Transverse colon (tissue), 4 donors: ENCODE measurements at regions not wholly inside any gene's neighbourhood (a gene's known extent, or its start where the extent isn't known, plus 50 kb on each side); places are given as distances from the start of the nearest gene placed in this dataset.

Experiments used
- DNase-seq: peaks from one replicate; pipeline ENCODE4 v3.0.0-alpha.2; 2019
- H3K27ac ChIP-seq, 4 donors: fragments of 200-600 bp; sonication (generic); 2 replicates each; pipeline ENCODE4 v1.5.1; 2016 to 2018; ENCODE audit warnings: inconsistent platforms in 4 of 4
- H3K27me3 ChIP-seq: fragments of 200-600 bp; sonication (generic); 2 replicates; pipeline ENCODE4 v1.5.1; 2017; ENCODE audit warnings: inconsistent platforms
- H3K36me3 ChIP-seq, 4 donors: fragments of 200-600 bp; sonication (generic); 2 replicates each; pipeline ENCODE4 v1.5.1; 2017 to 2019; ENCODE audit warnings: inconsistent platforms in 4 of 4
- H3K4me1 ChIP-seq, 4 donors: fragments of 200-600 bp; sonication (generic); 2 replicates each; pipeline ENCODE4 v1.5.1; 2017 to 2020; ENCODE audit warnings: inconsistent platforms in 4 of 4
- H3K4me3 ChIP-seq, 4 donors: fragments of 200-600 bp; sonication (generic); 1 replicate in 1 of 4; 2 replicates in 3 of 4; pipeline versions ENCODE4 v1.5.1 to v1.6.1; 2017 to 2019; ENCODE audit warnings: inconsistent platforms in 4 of 4
- H3K9me3 ChIP-seq, 2 donors: fragments of 200-600 bp; sonication (generic); 2 replicates each; pipeline ENCODE4 v1.5.1; 2017 to 2019; ENCODE audit warnings: inconsistent platforms in 2 of 2
- CTCF ChIP-seq, 5 experiments: fragments of 200-600 bp in 3 of 5; fragments of 450-650 bp in 2 of 5; sonication (generic) in 3 of 5; IDR thresholded peaks; 1 replicate in 2 of 5; 2 replicates in 3 of 5; pipeline ENCODE4 v1.5.1; 2016 to 2017; ENCODE audit warnings: antibody characterized with exemption in 5 of 5, inconsistent platforms in 3 of 5, mild to moderate bottlenecking in 2 of 5, moderate library complexity in 1 of 5
- EP300 ChIP-seq: sonication (generic); formaldehyde crosslinking; IDR thresholded peaks from one replicate; pipeline ENCODE4 v1.6.1; 2017; ENCODE audit warnings: antibody characterized with exemption, low read depth
- POLR2A ChIP-seq: fragments of 450-650 bp; IDR thresholded peaks from one replicate; pipeline ENCODE4 v1.6.1; 2016; ENCODE audit warnings: antibody characterized with exemption, mild to moderate bottlenecking, moderate library complexity
- POLR2AphosphoS5 ChIP-seq, 3 donors: sonication (generic); formaldehyde crosslinking; IDR thresholded peaks; one replicate each; pipeline ENCODE4 v1.6.1; 2016; ENCODE audit warnings: antibody characterized with exemption in 3 of 3
- WGBS, 2 donors: methylation state at CpG; one replicate each; pipeline ENCODE4 v1.1.5; 2018; ENCODE audit warnings: low coverage in 1 of 2; 5-methylcytosine and 5-hydroxymethylcytosine counted together
- in situ Hi-C, 4 donors: fragments of 200-750 bp; cut with MboI; loops; one replicate each; pipeline versions ENCODE4 v1.15.0 to v1.15.1; 2017; ENCODE audit warnings: low sequenced_read_pairs in 3 of 4, low pct_ligation_motif_present in 1 of 4, low pct_unique_long_range_greater_than_20kb in 1 of 4
- intact Hi-C: fragments of 100-400 bp; cut with DNase I; formaldehyde crosslinking; loops from one replicate; pipeline ENCODE4 v1.15.1; 2023; ENCODE audit warnings: low total_unique reads

GRCh38 chr2:16005389-16005788 is 65.0 kb downstream of the MYCN start:
- DNase-seq: no peak
- H3K36me3 ChIP-seq: no peaks in the 10 kb centered on the region
- TF ChIP-seq POLR2A: no peak
- no peak for TF ChIP-seq CTCF (IDR thresholded peaks at IDR 0.05)
- no peak for TF ChIP-seq POLR2AphosphoS5 (IDR thresholded peaks at IDR 0.05)
- TF ChIP-seq EP300: no peak
- no peak overlapping the region for H3K27ac ChIP-seq
- in situ Hi-C loops (no loop called here), intact Hi-C loops (no loop called here)
- H3K27me3 ChIP-seq: no peaks in the 10 kb centered on the region
- 84% methylated on average over 2 of the region's 2 CpGs; no CpG with 5 or more reads in 1 of the 2 donors for WGBS, 2 donors
- peaks cover 0 to 5% (median 0%) of the 10 kb centered on the region in 4 donors for H3K4me1 ChIP-seq
- no peaks in the 10 kb centered on the region for H3K9me3 ChIP-seq
- no peak overlapping the region for H3K4me3 ChIP-seq

DNA sequence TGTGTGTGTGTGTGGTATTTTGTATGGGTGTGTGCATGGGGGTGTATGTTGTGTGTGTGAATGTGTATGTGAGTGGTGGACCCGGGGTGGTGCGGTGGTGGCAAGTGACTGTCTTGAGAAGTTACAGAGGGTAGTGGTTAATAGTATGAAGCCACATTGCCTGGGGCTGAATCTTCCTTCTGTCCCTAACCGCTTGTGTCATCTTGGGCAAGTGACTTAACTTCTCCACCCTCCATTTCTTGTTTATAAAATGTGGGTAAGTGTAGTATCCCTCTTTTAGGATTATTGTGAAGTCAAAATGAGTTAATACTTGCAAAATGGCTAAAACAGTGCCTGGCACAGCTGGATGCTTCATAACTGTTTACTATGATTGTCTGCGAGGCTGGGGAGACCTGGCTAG is 63.5 kb downstream of the MYCN start:
- Histone ChIP-seq H3K9me3 (no peaks in the 10 kb centered on the region), H3K27me3 (no peaks in the 10 kb centered on the region), H3K36me3 (no peaks in the 10 kb centered on the region), H3K4me1 (peaks cover 0 to 5% (median 0%) of the 10 kb centered on the region in 4 donors), H3K27ac (no peak overlapping the region), H3K4me3 (no peak overlapping the region)
- in situ Hi-C loops (no loop called here), intact Hi-C loops (no loop called here)
- 68% methylated on average over 4 of the region's 4 CpGs; no CpG with 5 or more reads in 1 of the 2 donors for WGBS, 2 donors
- no peak for DNase-seq
- no peak for TF ChIP-seq POLR2A
- TF ChIP-seq POLR2AphosphoS5 (IDR thresholded peaks at IDR 0.05): no peak
- no peak for TF ChIP-seq CTCF (IDR thresholded peaks at IDR 0.05)
- TF ChIP-seq EP300: no peak

GRCh38 chr2:16003152-16003551 is 62.8 kb downstream of the MYCN start:
- intact Hi-C loops: no loop called here
- 83 to 95% methylated on average over 9 to 12 of the region's 12 CpGs for WGBS, 2 donors
- Histone ChIP-seq H3K9me3 (no peaks in the 10 kb centered on the region), H3K27me3 (no peaks in the 10 kb centered on the region), H3K27ac (no peak overlapping the region), H3K4me1 (peaks cover 0 to 5% (median 0%) of the 10 kb centered on the region in 4 donors), H3K4me3 (no peak overlapping the region), H3K36me3 (no peaks in the 10 kb centered on the region)
- in situ Hi-C loops: no loop called here
- TF ChIP-seq POLR2AphosphoS5 (IDR thresholded peaks at IDR 0.05) (no peak), POLR2A (no peak), EP300 (no peak), CTCF (IDR thresholded peaks at IDR 0.05) (no peak)
- DNase-seq: no peak

DNA sequence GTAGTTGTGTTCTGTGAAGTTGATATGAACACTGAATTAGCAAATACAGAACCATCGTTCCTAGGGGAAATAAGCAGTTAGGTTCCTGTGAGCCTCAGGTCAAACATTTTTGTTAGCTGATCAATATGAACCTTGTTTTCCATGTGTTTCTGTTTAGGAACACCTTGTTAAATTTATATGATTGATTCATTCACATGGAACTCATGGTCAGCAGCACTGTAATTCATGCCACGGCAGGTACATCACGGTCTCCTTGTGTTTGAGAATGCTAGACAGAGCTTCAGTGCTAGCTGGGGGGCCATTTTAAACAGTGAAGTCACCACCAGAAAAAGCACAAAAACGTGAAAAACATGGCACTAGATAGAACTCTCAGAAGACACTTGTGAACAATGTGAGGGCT is 62.2 kb downstream of the MYCN start:
- H3K36me3 ChIP-seq: no peaks in the 10 kb centered on the region
- intact Hi-C loops (no loop called here), in situ Hi-C loops (no loop called here)
- TF ChIP-seq POLR2A: no peak
- no peak for TF ChIP-seq EP300
- no peak for TF ChIP-seq POLR2AphosphoS5 (IDR thresholded peaks at IDR 0.05)
- TF ChIP-seq CTCF (IDR thresholded peaks at IDR 0.05): no peak
- no peak overlapping the region for H3K4me3 ChIP-seq
- peaks cover 0 to 5% (median 0%) of the 10 kb centered on the region in 4 donors for H3K4me1 ChIP-seq
- H3K27me3 ChIP-seq: no peaks in the 10 kb centered on the region
- H3K27ac ChIP-seq: no peak overlapping the region
- no peak for DNase-seq
- 81 to 89% methylated on average over 3 to 4 of the region's 4 CpGs for WGBS, 2 donors
- no peaks in the 10 kb centered on the region for H3K9me3 ChIP-seq
